IMR-90 (cell line): ENCODE measurements at regions not wholly inside any gene's neighbourhood (a gene's known extent, or its start where the extent isn't known, plus 50 kb on each side); places are given as distances from the start of the nearest gene placed in this dataset.

Experiments used
- ATAC-seq: fragments of 200-7000 bp; cut with Tn5 transposase; 2 replicates; pipeline ENCODE4 v1.9.1; 2020; ENCODE audit warnings: low read depth, mild to moderate bottlenecking, moderate library complexity
- BruUV-seq: library from RNA; stranded (reverse); fragments of 400-500 nt; replicated peaks from 2 replicates; lab custom pipeline; 2021; lab: Mats Ljungman, UMichigan
- CTCF ChIA-PET: fragments of 300-600 bp; formaldehyde crosslinking; extraction: SDS; loops from one replicate; lab custom pipeline; 2021; ENCODE audit warnings: antibody characterized with exemption; lab: Yijun Ruan, JAX
- POLR2A ChIA-PET: fragments of 300-600 bp; sonication (Branson Sonifier 250); formaldehyde crosslinking; loops from one replicate; lab custom pipeline; 2022; ENCODE audit warnings: antibody characterized with exemption; ENCODE audit not compliant: unreplicated experiment; lab: Charles Lee
- DNase-seq: peaks from one replicate; pipeline ENCODE4 v3.0.0; 2013
- H2AFZ ChIP-seq: replicated peaks from 2 replicates; pipeline ENCODE3; 2013; ENCODE audit warnings: low read length, mild to moderate bottlenecking; ENCODE audit not compliant: poor library complexity
- H2AK5ac ChIP-seq: 2 replicates; pipeline ENCODE4 v1.6.1; 2013; ENCODE audit warnings: low read depth, low read length, inconsistent platforms
- H2AK9ac ChIP-seq: replicated peaks from 2 replicates; pipeline ENCODE3; 2013; ENCODE audit warnings: mild to moderate bottlenecking, low read depth, low read length, moderate library complexity; ENCODE audit not compliant: poor library complexity
- H2BK120ac ChIP-seq: 2 replicates; pipeline ENCODE4 v1.6.1; 2013; ENCODE audit warnings: low read depth, low read length, inconsistent platforms
- H2BK15ac ChIP-seq: 3 replicates; pipeline ENCODE4 v1.6.1; 2013; ENCODE audit warnings: low read depth, low read length, inconsistent platforms
- H2BK20ac ChIP-seq: 2 replicates; pipeline ENCODE4 v1.6.1; 2013; ENCODE audit warnings: low read depth, mild to moderate bottlenecking, inconsistent platforms, low read length, moderate library complexity
- H2BK5ac ChIP-seq: 2 replicates; pipeline ENCODE4 v1.6.1; 2013; ENCODE audit warnings: mild to moderate bottlenecking, low read depth, low read length, inconsistent platforms; ENCODE audit not compliant: poor library complexity, severe bottlenecking
- H3K14ac ChIP-seq: replicated peaks from 2 replicates; pipeline ENCODE4 v1.6.1; 2013; ENCODE audit warnings: low read depth, low read length, inconsistent platforms
- H3K18ac ChIP-seq: 2 replicates; pipeline ENCODE4 v1.6.1; 2013; ENCODE audit warnings: low read depth, low read length, control low read depth
- H3K23ac ChIP-seq: 2 replicates; pipeline ENCODE4 v1.6.1; 2013; ENCODE audit warnings: low read depth, low read length, inconsistent platforms
- H3K27ac ChIP-seq: 2 replicates; pipeline ENCODE4 v1.5.1; 2013; ENCODE audit warnings: mild to moderate bottlenecking, control low read depth, low read length; ENCODE audit not compliant: insufficient read depth
- H3K27me3 ChIP-seq: 2 replicates; pipeline ENCODE4 v1.6.1; 2013; ENCODE audit warnings: low read length; ENCODE audit not compliant: control insufficient read depth, insufficient read depth
- H3K36me3 ChIP-seq: 2 replicates; pipeline ENCODE4 v1.6.1; 2013; ENCODE audit warnings: low read length, mixed read lengths; ENCODE audit not compliant: control insufficient read depth, insufficient read depth
- H3K4ac ChIP-seq: 2 replicates; pipeline ENCODE4 v1.6.1; 2013; ENCODE audit warnings: low read depth, low read length, inconsistent platforms
- H3K4me1 ChIP-seq: 2 replicates; pipeline ENCODE4 v1.6.1; 2013; ENCODE audit warnings: low read length, mixed read lengths; ENCODE audit not compliant: control insufficient read depth, insufficient read depth
- H3K4me2 ChIP-seq: 2 replicates; pipeline ENCODE4 v1.6.1; 2013; ENCODE audit warnings: low read depth, mild to moderate bottlenecking, control low read depth, low read length, moderate library complexity
- H3K4me3 ChIP-seq: 2 replicates; pipeline ENCODE4 v1.5.1; 2013; ENCODE audit warnings: low read depth, mild to moderate bottlenecking, control low read depth, low read length, moderate library complexity; ENCODE audit not compliant: insufficient read depth
- H3K56ac ChIP-seq: 2 replicates; pipeline ENCODE4 v1.6.1; 2013; ENCODE audit warnings: low read length, inconsistent platforms; ENCODE audit not compliant: insufficient read depth; ENCODE audit errors: extremely low read depth
- H3K79me1 ChIP-seq, 2 experiments: 2 replicates each; pipeline ENCODE4 v1.6.1; 2013; ENCODE audit warnings: low read length in 2 of 2, inconsistent platforms in 1 of 2, low read depth in 1 of 2
- H3K9ac ChIP-seq: 2 replicates; pipeline ENCODE4 v1.6.1; 2013; ENCODE audit warnings: low read depth, low read length, control low read depth
- H3K9me1 ChIP-seq: 2 replicates; pipeline ENCODE4 v1.6.1; 2013; ENCODE audit warnings: low read length, inconsistent platforms; ENCODE audit not compliant: insufficient read depth
- H3K9me3 ChIP-seq: 2 replicates; pipeline ENCODE4 v1.6.1; 2013; ENCODE audit warnings: low read length; ENCODE audit not compliant: control insufficient read depth, insufficient read depth
- H4K20me1 ChIP-seq: 2 replicates; pipeline ENCODE4 v1.6.1; 2013; ENCODE audit warnings: low read length, inconsistent platforms; ENCODE audit not compliant: insufficient read depth
- H4K5ac ChIP-seq: 2 replicates; pipeline ENCODE4 v1.6.1; 2013; ENCODE audit warnings: mild to moderate bottlenecking, low read depth, low read length, control low read depth
- H4K8ac ChIP-seq, 2 experiments: 2 replicates each; pipeline ENCODE4 v1.6.1; 2013; ENCODE audit warnings: low read depth in 2 of 2, low read length in 2 of 2, control low read depth in 1 of 2, inconsistent platforms in 1 of 2
- H4K91ac ChIP-seq: 2 replicates; pipeline ENCODE4 v1.6.1; 2013; ENCODE audit warnings: low read depth, low read length, inconsistent platforms; ENCODE audit not compliant: insufficient read depth
- BHLHE40 ChIP-seq: fragments of 150-350 bp; IDR thresholded peaks from 2 replicates; pipeline ENCODE4 v1.6.1; 2016; ENCODE audit warnings: mild to moderate bottlenecking, low read depth, low read length
- CEBPB ChIP-seq: IDR thresholded peaks from 2 replicates; pipeline ENCODE4 v1.6.1; 2012; ENCODE audit warnings: low read depth, low read length, improper control_type of control experiment
- CHD1 ChIP-seq: IDR thresholded peaks from 2 replicates; pipeline ENCODE4 v1.6.1; 2012; ENCODE audit warnings: low read depth, low read length, improper control_type of control experiment
- MAFK ChIP-seq: IDR thresholded peaks from 2 replicates; pipeline ENCODE4 v1.6.1; 2012; ENCODE audit warnings: low read depth, low read length, improper control_type of control experiment
- MAZ ChIP-seq: IDR thresholded peaks from 2 replicates; pipeline ENCODE4 v1.6.1; 2012; ENCODE audit warnings: low read depth, mild to moderate bottlenecking, low read length, improper control_type of control experiment, moderate library complexity, borderline replicate concordance
- NFE2L2 ChIP-seq: fragments of 150-350 bp; IDR thresholded peaks from 2 replicates; pipeline ENCODE4 v1.6.1; 2016; ENCODE audit warnings: low read depth, mild to moderate bottlenecking, low read length
- RCOR1 ChIP-seq: IDR thresholded peaks from 2 replicates; pipeline ENCODE4 v1.6.1; 2012; ENCODE audit warnings: mild to moderate bottlenecking, low read length, improper control_type of control experiment; ENCODE audit not compliant: insufficient replicate concordance
- SMC3 ChIP-seq: fragments of 150-350 bp; IDR thresholded peaks from 2 replicates; pipeline ENCODE4 v1.6.1; 2016; ENCODE audit warnings: low read depth, mild to moderate bottlenecking, antibody characterized with exemption, low read length, moderate library complexity
- USF2 ChIP-seq: fragments of 150-350 bp; IDR thresholded peaks from 2 replicates; pipeline ENCODE4 v1.6.1; 2017; ENCODE audit warnings: mild to moderate bottlenecking, antibody characterized with exemption, low read length, low read depth
- dilution Hi-C: fragments of 300-500 bp; cut with HindIII; formaldehyde crosslinking; loops from one replicate; pipeline ENCODE4 v1.14.3; 2018; ENCODE audit warnings: low sequenced_read_pairs; ENCODE audit not compliant: unreplicated experiment
- in situ Hi-C: fragments of 300-500 bp; cut with MboI; formaldehyde crosslinking; loops from 3 replicates; pipeline ENCODE4 v1.14.3; 2019; ENCODE audit warnings: low sequenced_read_pairs, inconsistent platforms, mixed read lengths
- intact Hi-C: fragments of 100-400 bp; cut with micrococcal nuclease; formaldehyde crosslinking; loops from 2 replicates; pipeline ENCODE4 v1.10.0; 2022

- no peak for DNase-seq
- POLR2A ChIA-PET: no interaction called here
Observed at GRCh38 chr4:58070726-58071125, 960.5 kb upstream of the IGFBP7 start.

More at GRCh38 chr4:58070726-58071125, 960.5 kb upstream of the IGFBP7 start:
- Histone ChIP-seq H3K36me3 (no peaks in the 10 kb centered on the region), H3K56ac (no peak overlapping the region), H3K4me1 (no peaks in the 10 kb centered on the region), H3K9me1 (no peaks in the 10 kb centered on the region), H3K4me3 (no peak overlapping the region), H4K91ac (no peak overlapping the region), H3K4ac (no peak overlapping the region), H3K79me1 (no peaks in the 10 kb centered on the region), H2AK5ac (no peak overlapping the region), H3K4me2 (no peak overlapping the region), H2BK15ac (no peak overlapping the region), H2AFZ (no peak overlapping the region), H2BK20ac (no peak overlapping the region), H2BK5ac (no peak overlapping the region), H4K20me1 (no peaks in the 10 kb centered on the region), H3K27me3 (no peaks in the 10 kb centered on the region), H3K9me3 (no peaks in the 10 kb centered on the region), H3K18ac (no peak overlapping the region), H4K5ac (no peak overlapping the region), H3K9ac (no peak overlapping the region), H3K27ac (no peak overlapping the region), H2AK9ac (no peak overlapping the region), H3K23ac (no peak overlapping the region), H4K8ac (no peak overlapping the region), H3K14ac (no peak overlapping the region), H2BK120ac (no peak overlapping the region)
- TF ChIP-seq USF2 (no peak), BHLHE40 (no peak), NFE2L2 (no peak), MAFK (no peak), RCOR1 (no peak), MAZ (no peak), CHD1 (no peak), CEBPB (no peak), SMC3 (no peak)
- in situ Hi-C loops: no loop called here
- dilution Hi-C loops: no loop called here
- ATAC-seq: no peak
- BruUV-seq: no TSS peak
- CTCF ChIA-PET: no interaction called here
- intact Hi-C loops: no loop called here
